Large intestine (tissue), 3 donors: ENCODE measurements at regions not wholly inside any gene's neighbourhood (a gene's known extent, or its start where the extent isn't known, plus 50 kb on each side); places are given as distances from the start of the nearest gene placed in this dataset.

Source experiments
- DNase-seq, 2 donors: peaks; one replicate each; pipeline versions ENCODE4 v3.0.0 to v3.0.0-alpha.2; 2013
- H3K27ac ChIP-seq: one replicate; pipeline ENCODE4 v1.5.1; 2013; ENCODE audit warnings: low read length
- H3K27me3 ChIP-seq: 2 replicates; pipeline ENCODE4 v1.6.1; 2013; ENCODE audit warnings: low read length; ENCODE audit not compliant: control insufficient read depth, insufficient read depth
- H3K36me3 ChIP-seq: 2 replicates; pipeline ENCODE4 v1.6.1; 2013; ENCODE audit warnings: low read length; ENCODE audit not compliant: control insufficient read depth, insufficient read depth
- H3K4me1 ChIP-seq: one replicate; pipeline ENCODE4 v1.6.1; 2013; ENCODE audit warnings: low read length; ENCODE audit not compliant: control insufficient read depth, insufficient read depth
- H3K4me3 ChIP-seq: one replicate; pipeline ENCODE4 v1.5.1; 2013; ENCODE audit warnings: low read length
- H3K9me3 ChIP-seq: one replicate; pipeline ENCODE4 v1.6.1; 2013; ENCODE audit warnings: mild to moderate bottlenecking, low read depth, low read length, moderate library complexity; ENCODE audit not compliant: control insufficient read depth
- whole genome bisulfite sequencing: methylation state at CpG from one replicate; pipeline ENCODE4 v1.1.5; 2013; ENCODE audit warnings: low lambda C conversion rate; ENCODE audit not compliant: insufficient coverage; 5-methylcytosine and 5-hydroxymethylcytosine counted together

DNA sequence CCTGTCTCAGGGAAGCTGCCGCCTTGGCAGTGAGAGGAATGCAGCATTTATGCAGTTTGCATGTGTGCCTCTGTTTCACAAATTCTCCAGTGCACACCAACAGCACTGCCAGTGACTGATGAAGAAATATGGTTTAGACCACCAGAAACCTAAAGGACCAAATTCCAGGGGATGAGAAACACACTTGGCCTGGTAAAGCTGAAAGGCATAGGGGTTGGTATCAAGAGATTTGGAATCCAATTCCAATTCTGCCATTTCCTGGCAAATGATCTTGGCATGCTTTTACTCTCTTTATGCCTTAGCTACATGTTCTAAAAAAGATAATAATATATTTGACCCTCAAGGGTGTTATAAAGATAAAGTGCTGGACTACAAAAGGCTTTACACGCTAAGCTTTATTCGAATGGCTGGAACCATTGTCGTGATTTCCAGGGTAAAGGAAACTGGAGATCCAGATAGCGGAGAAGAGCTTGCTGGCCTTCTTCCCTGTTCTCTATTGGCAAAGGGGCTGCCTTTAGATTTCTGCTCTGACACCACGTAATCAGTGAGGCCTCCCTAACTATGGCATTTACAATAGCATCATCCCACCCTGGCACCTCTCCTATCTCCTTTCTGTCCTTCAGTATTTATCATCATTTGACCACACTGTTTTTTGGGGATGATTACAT, 359.8 kb upstream of the ASIC2 start:
- DNase-seq, result no peak
- H3K4me3 ChIP-seq, result no peak overlapping the region
- no CpG with 5 or more reads among the region's 6 CpGs for WGBS

DNA sequence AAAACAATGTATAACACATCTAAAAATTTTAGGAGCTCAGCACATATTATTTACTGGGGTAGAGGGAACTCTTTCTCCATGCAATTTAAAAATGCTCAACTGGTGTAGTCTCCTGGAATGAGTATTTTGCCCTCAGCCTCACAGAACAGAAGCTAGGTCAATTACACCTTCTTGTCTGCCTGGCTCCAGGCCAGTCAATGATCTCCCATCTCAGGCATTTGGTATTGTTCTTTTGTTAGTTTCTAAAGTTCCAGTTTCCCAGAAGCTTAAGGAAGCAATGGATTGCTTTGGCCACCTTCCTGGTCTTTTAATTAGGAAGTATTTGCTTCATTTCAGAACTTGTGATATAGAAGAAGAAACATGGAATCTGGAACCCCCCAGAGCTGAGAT, 360.3 kb upstream of the ASIC2 start:
- Histone ChIP-seq H3K27ac (no peak overlapping the region), H3K4me1 (no peaks in the 10 kb centered on the region), H3K36me3 (no peaks in the 10 kb centered on the region), H3K27me3 (peaks cover 20% of the 10 kb centered on the region), H3K9me3 (no peaks in the 10 kb centered on the region), H3K4me3 (no peak overlapping the region)
- no peak for DNase-seq

More for the DNA sequence above, 359.8 kb upstream of the ASIC2 start:
- Histone ChIP-seq H3K4me1 (no peaks in the 10 kb centered on the region), H3K9me3 (no peaks in the 10 kb centered on the region), H3K36me3 (no peaks in the 10 kb centered on the region), H3K27ac (no peak overlapping the region), H3K27me3 (peaks cover 20% of the 10 kb centered on the region)

DNA sequence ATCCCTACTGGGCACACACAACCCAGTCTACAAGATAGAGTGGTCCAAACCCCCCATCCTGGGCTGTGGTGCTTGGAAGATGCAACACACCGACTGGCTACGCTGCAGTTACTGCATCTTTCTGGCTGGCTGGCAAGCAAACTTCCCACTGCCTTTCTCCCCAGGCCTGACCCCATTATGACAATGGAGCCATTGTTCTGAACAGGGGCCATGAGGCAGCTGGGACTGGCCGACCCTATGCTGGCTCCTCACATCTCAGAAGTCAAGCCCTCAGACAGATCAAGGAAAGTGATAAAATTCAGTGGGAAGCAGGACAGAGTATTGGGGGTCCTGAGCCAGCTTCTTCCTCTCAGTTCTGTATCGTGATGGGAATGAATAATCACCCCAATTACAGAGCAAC, 364.1 kb upstream of the ASIC2 start:
- DNase-seq, result no peak
- H3K36me3 ChIP-seq, result no peaks in the 10 kb centered on the region
- WGBS, result no CpG with 5 or more reads among the region's 4 CpGs
- H3K4me1 ChIP-seq, result no peaks in the 10 kb centered on the region
- H3K27ac ChIP-seq, result no peak overlapping the region
- H3K9me3 ChIP-seq, result no peaks in the 10 kb centered on the region
- H3K4me3 ChIP-seq, result no peak overlapping the region
- H3K27me3 ChIP-seq, result peaks cover 13% of the 10 kb centered on the region

DNA sequence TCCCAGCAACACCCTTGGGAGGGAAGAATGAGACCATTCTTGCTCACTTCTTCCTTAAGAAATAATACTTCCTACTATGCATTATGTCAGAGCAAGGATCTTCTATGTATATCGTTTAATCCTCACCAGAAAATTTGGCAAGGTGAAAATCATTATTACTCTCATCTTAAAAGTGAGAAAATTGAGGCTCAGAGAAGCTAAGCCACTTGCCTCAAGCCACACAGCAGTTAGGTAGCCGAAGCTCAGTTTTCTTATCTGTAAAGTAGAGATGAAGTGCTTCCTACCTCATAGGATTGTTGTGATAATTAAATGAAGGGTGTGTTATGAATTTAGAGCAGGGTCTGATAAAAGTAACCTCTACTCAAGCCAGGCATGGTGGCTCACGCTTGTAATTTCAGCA, 368.9 kb upstream of the ASIC2 start:
- H3K27me3 ChIP-seq, result peaks cover 11% of the 10 kb centered on the region
- DNase-seq, result no peak
- H3K4me1 ChIP-seq, result no peaks in the 10 kb centered on the region
- no peaks in the 10 kb centered on the region for H3K36me3 ChIP-seq
- no peak overlapping the region for H3K27ac ChIP-seq
- 100% methylated on average over 1 of the region's 3 CpGs for WGBS
- H3K9me3 ChIP-seq, result no peaks in the 10 kb centered on the region
- no peak overlapping the region for H3K4me3 ChIP-seq

DNA sequence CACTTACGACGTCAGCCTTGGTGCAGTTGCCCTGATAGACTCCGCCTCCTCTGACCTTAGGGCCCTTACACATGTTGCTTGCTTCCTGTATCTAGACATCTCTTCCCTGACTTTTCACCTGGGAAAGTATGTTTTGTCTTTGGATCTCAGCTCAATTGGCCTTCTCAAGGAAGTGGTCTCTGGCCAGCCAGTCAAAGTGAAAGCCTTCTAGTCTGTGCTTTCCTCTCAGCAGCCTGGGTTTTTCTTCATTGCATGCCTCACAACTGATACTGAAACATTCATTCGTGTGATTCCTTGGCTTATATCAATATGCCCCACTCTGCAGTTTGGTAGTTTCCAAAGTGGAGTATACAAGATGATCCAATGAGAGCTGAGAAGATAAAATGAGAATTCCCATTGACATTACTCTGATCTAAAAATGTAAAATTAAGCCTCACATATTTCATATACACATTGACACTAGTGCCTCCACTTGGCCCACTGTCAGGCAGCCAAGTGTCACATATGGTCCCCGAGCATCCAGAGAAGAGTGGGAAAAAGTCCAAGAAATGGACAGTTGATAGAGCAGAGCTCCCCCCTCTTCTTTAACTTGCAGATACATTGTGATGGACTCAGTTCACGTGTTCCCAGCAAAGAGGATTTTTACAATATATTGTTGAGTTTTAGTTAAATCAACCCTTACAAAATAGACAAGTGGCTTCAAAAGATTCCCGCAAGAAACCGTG, 371.2 kb upstream of the ASIC2 start:
- Histone ChIP-seq H3K36me3 (no peaks in the 10 kb centered on the region), H3K27me3 (peaks cover 8% of the 10 kb centered on the region), H3K27ac (no peak overlapping the region), H3K4me3 (no peak overlapping the region), H3K9me3 (no peaks in the 10 kb centered on the region), H3K4me1 (no peaks in the 10 kb centered on the region)
- DNase-seq, result no peak
- WGBS, result no CpG with 5 or more reads among the region's 8 CpGs

DNA sequence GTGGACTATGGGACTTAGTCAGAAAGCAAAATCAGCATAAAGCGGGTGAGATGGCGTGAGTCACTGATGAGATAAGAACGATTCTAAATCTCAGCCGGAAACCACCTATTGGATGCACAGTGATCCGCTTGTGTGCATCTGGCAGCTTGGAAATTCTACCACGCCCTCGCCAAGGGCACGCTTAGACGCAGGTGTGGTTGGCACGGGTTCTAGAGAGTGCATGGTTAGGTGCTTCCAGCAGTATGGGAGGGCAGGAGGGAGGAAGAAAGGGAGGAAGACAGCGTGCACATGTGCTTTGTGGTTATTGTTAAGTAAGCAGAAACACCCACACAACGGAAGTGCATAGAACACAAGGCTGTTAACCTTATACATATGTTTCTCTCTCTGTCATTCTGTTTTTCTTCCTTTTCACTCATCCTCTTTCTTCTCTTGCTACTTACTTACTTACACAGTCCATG, 374.0 kb upstream of the ASIC2 start:
- no peak overlapping the region for H3K27ac ChIP-seq
- DNase-seq, result peak; percentile 15 to 34
- H3K9me3 ChIP-seq, result no peaks in the 10 kb centered on the region
- H3K4me1 ChIP-seq, result no peaks in the 10 kb centered on the region
- 47% methylated on average over 3 of the region's 12 CpGs for WGBS
- H3K4me3 ChIP-seq, result no peak overlapping the region
- peaks cover 8% of the 10 kb centered on the region for H3K27me3 ChIP-seq
- H3K36me3 ChIP-seq, result no peaks in the 10 kb centered on the region

DNA sequence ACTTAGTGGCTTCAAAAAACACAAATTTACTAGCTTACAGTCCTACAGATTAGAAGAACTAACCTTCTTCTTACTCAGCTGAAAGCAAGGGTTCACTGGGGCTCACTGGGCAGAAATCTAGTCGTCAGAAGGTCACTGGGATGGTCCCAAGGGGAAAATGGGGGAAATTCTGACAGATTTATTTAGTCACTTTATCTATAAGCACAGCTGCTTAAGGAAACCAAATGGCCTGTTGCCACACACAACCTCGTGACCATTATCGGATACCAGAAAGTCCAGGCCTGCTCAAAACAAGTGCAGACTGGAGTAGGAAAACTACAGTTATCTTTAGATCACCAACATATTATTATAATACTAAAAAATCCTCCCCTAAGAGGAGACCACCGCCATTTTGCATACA, 374.6 kb upstream of the ASIC2 start:
- H3K9me3 ChIP-seq, result no peaks in the 10 kb centered on the region
- no peaks in the 10 kb centered on the region for H3K36me3 ChIP-seq
- H3K4me3 ChIP-seq, result no peak overlapping the region
- no peaks in the 10 kb centered on the region for H3K4me1 ChIP-seq
- WGBS, result no CpG with 5 or more reads among the region's 4 CpGs
- H3K27ac ChIP-seq, result no peak overlapping the region
- DNase-seq, result peak in 1 of 2 donors; percentile 17
- H3K27me3 ChIP-seq, result peaks cover 8% of the 10 kb centered on the region

DNA sequence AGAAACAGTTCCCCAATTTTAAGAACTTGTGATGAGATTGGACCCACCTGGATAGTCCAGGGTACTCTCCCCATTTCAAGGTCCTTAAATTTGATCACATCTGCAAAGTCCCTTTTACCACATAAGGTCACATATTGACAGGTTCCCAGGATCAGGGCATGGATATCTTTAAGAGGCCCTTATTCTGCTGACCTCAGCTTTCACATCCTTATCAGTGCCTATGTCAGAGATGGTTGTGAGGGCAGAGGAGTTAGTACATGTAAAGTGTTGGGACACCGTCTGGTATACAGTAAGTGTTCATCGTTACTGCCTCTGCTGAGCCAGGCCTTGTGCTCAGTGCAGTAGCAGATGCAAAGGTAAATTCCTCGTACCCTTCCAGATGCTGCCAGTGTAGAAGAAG, 375.4 kb upstream of the ASIC2 start:
- peaks cover 6% of the 10 kb centered on the region for H3K27me3 ChIP-seq
- no peaks in the 10 kb centered on the region for H3K36me3 ChIP-seq
- H3K9me3 ChIP-seq, result no peaks in the 10 kb centered on the region
- no CpG with 5 or more reads among the region's 3 CpGs for WGBS
- H3K27ac ChIP-seq, result no peak overlapping the region
- DNase-seq, result peak in 1 of 2 donors; percentile 26
- H3K4me1 ChIP-seq, result no peaks in the 10 kb centered on the region
- no peak overlapping the region for H3K4me3 ChIP-seq

DNA sequence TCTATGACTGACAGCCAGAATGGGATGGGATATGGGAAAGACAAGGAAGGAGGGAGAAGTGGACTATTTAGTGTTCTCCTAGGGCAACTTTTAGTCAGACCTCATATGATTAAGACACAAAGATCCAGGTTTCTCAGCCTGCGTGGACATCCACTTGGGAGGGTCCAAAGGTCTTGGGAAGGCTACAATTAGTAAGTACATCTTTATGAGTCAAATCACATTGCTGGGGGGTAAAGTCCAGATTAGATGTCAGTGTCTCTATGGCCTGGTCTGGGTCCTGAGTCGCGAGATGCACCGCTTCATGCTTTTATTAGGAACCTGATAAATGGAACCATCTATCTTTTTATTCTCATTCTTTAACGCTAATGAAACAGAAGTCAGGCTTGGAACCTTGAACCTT, 378.4 kb upstream of the ASIC2 start:
- no peaks in the 10 kb centered on the region for H3K4me1 ChIP-seq
- H3K27ac ChIP-seq, result peak overlapping the region; percentile 52
- peak; percentile 76 to 88 for DNase-seq
- H3K4me3 ChIP-seq, result no peak overlapping the region
- H3K36me3 ChIP-seq, result no peaks in the 10 kb centered on the region
- H3K9me3 ChIP-seq, result no peaks in the 10 kb centered on the region
- no peaks in the 10 kb centered on the region for H3K27me3 ChIP-seq
- no CpG with 5 or more reads among the region's 5 CpGs for WGBS

DNA sequence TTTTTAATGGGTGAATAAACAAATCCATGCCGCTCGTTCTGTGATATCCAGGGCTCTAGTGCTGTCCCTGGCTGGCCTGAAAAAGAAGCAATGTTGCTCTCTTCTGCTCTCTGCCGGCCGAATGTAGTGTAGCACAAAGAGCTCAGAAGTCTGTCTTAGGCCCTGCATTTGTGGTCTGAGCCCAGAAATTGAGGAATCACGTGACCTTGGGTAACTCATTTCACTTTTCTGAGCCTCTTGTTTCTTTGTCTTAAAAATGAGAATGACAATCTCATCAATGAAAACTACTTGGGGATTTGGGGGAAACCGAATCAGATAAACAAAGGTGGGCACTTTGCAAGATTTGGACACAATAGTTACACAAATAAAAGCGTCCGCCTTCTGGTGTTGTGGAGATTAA, 381.6 kb upstream of the ASIC2 start:
- Histone ChIP-seq H3K36me3 (no peaks in the 10 kb centered on the region), H3K27me3 (peaks cover 5% of the 10 kb centered on the region), H3K27ac (no peak overlapping the region), H3K4me1 (no peaks in the 10 kb centered on the region), H3K9me3 (no peaks in the 10 kb centered on the region), H3K4me3 (no peak overlapping the region)
- peak; percentile 40 to 43 for DNase-seq
- 67% methylated on average over 3 of the region's 8 CpGs for WGBS

DNA sequence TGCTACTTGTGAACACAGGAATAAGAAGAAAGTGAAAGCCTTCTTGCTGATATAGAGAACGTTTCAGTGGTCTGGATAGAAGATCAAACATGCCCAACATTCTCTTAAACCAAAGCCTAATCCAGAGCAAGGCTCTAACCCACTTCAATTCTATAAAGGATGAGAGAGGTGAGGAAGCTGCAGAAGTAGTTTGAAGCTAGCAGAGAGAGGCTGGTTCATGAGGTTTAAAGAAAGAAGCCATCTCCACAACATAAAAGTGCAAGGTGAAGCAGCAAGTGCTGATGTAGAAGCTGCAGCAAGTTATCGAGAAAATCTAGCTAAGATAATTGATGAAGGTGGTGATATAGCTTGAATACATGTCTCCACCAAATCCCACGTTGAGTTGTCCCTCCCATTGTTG, 383.3 kb upstream of the ASIC2 start:
- H3K4me3 ChIP-seq, result no peak overlapping the region
- H3K4me1 ChIP-seq, result no peaks in the 10 kb centered on the region
- H3K27ac ChIP-seq, result no peak overlapping the region
- H3K9me3 ChIP-seq, result no peaks in the 10 kb centered on the region
- H3K27me3 ChIP-seq, result peaks cover 5% of the 10 kb centered on the region
- no CpG with 5 or more reads among the region's 3 CpGs for WGBS
- no peaks in the 10 kb centered on the region for H3K36me3 ChIP-seq
- no peak for DNase-seq
